Stomach (tissue), 8 donors: ENCODE measurements at regions not wholly inside any gene's neighbourhood (a gene's known extent, or its start where the extent isn't known, plus 50 kb on each side); places are given as distances from the start of the nearest gene placed in this dataset.
A peak's percentile ranks its signal among the peaks of the same experiment; 100 is the strongest.

Experiments
- DNase-seq, 2 donors: peaks; one replicate each; pipeline versions ENCODE4 v3.0.0 to v3.0.0-alpha.2; 2013 to 2019
- H3K27ac ChIP-seq, 5 donors: fragments of 200-600 bp in 4 of 5; sonication (generic) in 4 of 5; one replicate each; pipeline ENCODE4 v1.5.1; 2013 to 2019; ENCODE audit warnings: mild to moderate bottlenecking in 1 of 5, moderate library complexity in 1 of 5
- H3K27me3 ChIP-seq, 3 donors: fragments of 200-600 bp; sonication (generic); one replicate each; pipeline ENCODE4 v1.5.1; 2017 to 2019; ENCODE audit warnings: mixed run types in 1 of 3
- H3K36me3 ChIP-seq, 4 donors: fragments of 200-600 bp; sonication (generic); 1 replicate in 3 of 4; 2 replicates in 1 of 4; pipeline ENCODE4 v1.5.1; 2016 to 2019
- H3K4me1 ChIP-seq, 4 donors: fragments of 200-600 bp; sonication (generic); one replicate each; pipeline ENCODE4 v1.5.1; 2016 to 2019
- H3K4me3 ChIP-seq, 4 donors: fragments of 200-600 bp; sonication (generic) in 3 of 4; one replicate each; pipeline ENCODE4 v1.5.1; 2016 to 2019; ENCODE audit warnings: mild to moderate bottlenecking in 1 of 4
- H3K9me3 ChIP-seq, 4 donors: fragments of 200-600 bp; sonication (generic); one replicate each; pipeline ENCODE4 v1.5.1; 2016 to 2019
- CTCF ChIP-seq, 7 experiments: fragments of 450-650 bp in 4 of 7; fragments of 200-600 bp in 3 of 7; sonication (generic) in 3 of 7; IDR thresholded peaks; one replicate each; pipeline ENCODE4 v1.5.1; 2016 to 2019; ENCODE audit warnings: antibody characterized with exemption in 7 of 7, control low read depth in 2 of 7, mild to moderate bottlenecking in 1 of 7
- EP300 ChIP-seq: sonication (generic); formaldehyde crosslinking; IDR thresholded peaks from one replicate; pipeline ENCODE4 v1.6.1; 2017; ENCODE audit warnings: antibody characterized with exemption
- POLR2A ChIP-seq, 4 donors: fragments of 450-650 bp; IDR thresholded peaks; one replicate each; pipeline ENCODE4 v1.6.1; 2016; ENCODE audit warnings: antibody characterized with exemption in 4 of 4, control low read depth in 2 of 4, mild to moderate bottlenecking in 1 of 4, moderate library complexity in 1 of 4
- POLR2AphosphoS5 ChIP-seq, 3 donors: sonication (generic); formaldehyde crosslinking; IDR thresholded peaks; one replicate each; pipeline ENCODE4 v1.6.1; 2016; ENCODE audit warnings: antibody characterized with exemption in 3 of 3
- WGBS, 5 donors: extraction: QIAGEN DNeasy Blood & Tissue Kit in 3 of 5; methylation state at CpG; one replicate each; pipeline versions ENCODE4 v1.1.5 to v1.1.7; 2013 to 2018; 5-methylcytosine and 5-hydroxymethylcytosine counted together
- intact Hi-C: fragments of 100-400 bp; cut with DNase I; formaldehyde crosslinking; loops from one replicate; pipeline ENCODE4 v1.15.1; 2023; ENCODE audit warnings: low total_unique reads
- donor health status: healthy with polysubstance abuse.
- donor health status: Bipolar disorder and iron deficiency.
- donor health status: healthy.

DNA sequence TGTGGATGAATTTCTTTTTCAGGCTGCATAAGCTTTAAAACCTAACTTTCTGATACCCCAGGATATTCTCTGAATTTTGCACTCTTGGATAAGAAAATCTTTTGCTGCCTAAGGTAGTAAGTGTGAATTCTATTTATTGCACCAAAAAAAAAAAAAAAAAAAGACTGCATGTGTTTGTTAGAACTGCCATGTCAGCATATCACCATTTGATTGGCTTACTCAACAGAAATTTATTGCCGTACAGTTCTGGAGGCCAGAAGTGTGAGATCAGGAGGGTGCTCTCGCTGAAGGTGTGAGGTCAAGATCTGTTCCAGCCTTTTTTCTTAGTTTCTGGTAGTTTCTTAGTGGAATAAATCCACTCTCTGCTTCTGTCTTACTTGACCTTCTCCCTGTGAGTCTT is 1250.0 kb upstream of the PRKX start:
- DNase-seq: no peak
- 80 to 96% (median 91%) methylated on average over 2 of the region's 2 CpGs for WGBS, 5 donors
- TF ChIP-seq POLR2A (IDR thresholded peaks at IDR 0.05) (no peak), POLR2AphosphoS5 (IDR thresholded peaks at IDR 0.05) (no peak), EP300 (no peak), CTCF (IDR thresholded peaks at IDR 0.05) (no peak)
- intact Hi-C loops: no loop called here
- Histone ChIP-seq H3K27ac (no peak overlapping the region), H3K4me1 (no peaks in the 10 kb centered on the region), H3K9me3 (peaks cover 0 to 11% (median 0%) of the 10 kb centered on the region in 4 donors), H3K27me3 (no peaks in the 10 kb centered on the region), H3K36me3 (no peaks in the 10 kb centered on the region), H3K4me3 (no peak overlapping the region)

- H3K4me1 ChIP-seq: no peaks in the 10 kb centered on the region
- TF ChIP-seq CTCF (IDR thresholded peaks at IDR 0.05): no peak
- no peak for TF ChIP-seq POLR2AphosphoS5 (IDR thresholded peaks at IDR 0.05)
- intact Hi-C loops: no loop called here
- no peaks in the 10 kb centered on the region for H3K36me3 ChIP-seq
- no peak overlapping the region for H3K4me3 ChIP-seq
- H3K9me3 ChIP-seq: no peaks in the 10 kb centered on the region
- no peak overlapping the region for H3K27ac ChIP-seq
- 69 to 92% (median 82%) methylated on average over 2 of the region's 2 CpGs for WGBS, 5 donors
- no peak for DNase-seq
- H3K27me3 ChIP-seq: no peaks in the 10 kb centered on the region
Observed at GRCh38 chrX:4944767-4945166, 1231.3 kb upstream of the PRKX start.

- Histone ChIP-seq H3K36me3 (no peaks in the 10 kb centered on the region), H3K27ac (no peak overlapping the region), H3K27me3 (no peaks in the 10 kb centered on the region), H3K9me3 (no peaks in the 10 kb centered on the region), H3K4me3 (no peak overlapping the region), H3K4me1 (no peaks in the 10 kb centered on the region)
- WGBS, 5 donors: 33 to 88% (median 79%) methylated on average over 1 to 2 of the region's 2 CpGs
- no peak for DNase-seq
- intact Hi-C loops: no loop called here
- TF ChIP-seq EP300 (no peak), POLR2AphosphoS5 (IDR thresholded peaks at IDR 0.05) (no peak)
Observed at GRCh38 chrX:4936315-4936714, 1222.9 kb upstream of the PRKX start.

- Histone ChIP-seq H3K4me3 (no peak overlapping the region), H3K4me1 (no peaks in the 10 kb centered on the region), H3K9me3 (no peaks in the 10 kb centered on the region), H3K27ac (no peak overlapping the region), H3K27me3 (no peaks in the 10 kb centered on the region), H3K36me3 (no peaks in the 10 kb centered on the region)
- TF ChIP-seq CTCF (IDR thresholded peaks at IDR 0.05) (no peak), POLR2AphosphoS5 (IDR thresholded peaks at IDR 0.05) (no peak), POLR2A (IDR thresholded peaks at IDR 0.05) (no peak), EP300 (no peak)
- WGBS, 5 donors: 41 to 77% (median 64%) methylated on average over 2 of the region's 2 CpGs
- intact Hi-C loops: no loop called here
- peak in 1 of 2 donors; percentile 28 for DNase-seq
Observed at GRCh38 chrX:4935846-4936245, 1222.4 kb upstream of the PRKX start.

GRCh38 chrX:4935401-4935800 is 1222.0 kb upstream of the PRKX start:
- no peak overlapping the region for H3K4me3 ChIP-seq
- 71 to 83% (median 79%) methylated on average over 2 of the region's 2 CpGs for WGBS, 5 donors
- H3K4me1 ChIP-seq: no peaks in the 10 kb centered on the region
- peak overlapping the region in 1 of 5 donors; percentile 7 for H3K27ac ChIP-seq
- no peaks in the 10 kb centered on the region for H3K27me3 ChIP-seq
- TF ChIP-seq CTCF (IDR thresholded peaks at IDR 0.05) (no peak), EP300 (no peak)
- intact Hi-C loops: no loop called here
- H3K9me3 ChIP-seq: no peaks in the 10 kb centered on the region
- no peaks in the 10 kb centered on the region for H3K36me3 ChIP-seq
- no peak for DNase-seq
